ENCODE measurements at regions not wholly inside any gene's neighbourhood (a gene's known extent, or its start where the extent isn't known, plus 50 kb on each side); places are given as distances from the start of the nearest gene placed in this dataset.
"Not testable (repeated sequence)": the region's sequence is repeated elsewhere in the genome, so short reads cannot be mapped to it uniquely, and the experiment has no call there.

- no peak for DNase-seq
These were observed 295.2 kb downstream of the GATA3 start for GRCh38 chr10:8349610-8350249.

- no peak for DNase-seq
These were observed 295.9 kb downstream of the GATA3 start for GRCh38 chr10:8350250-8350967.

- DNase-seq: no peak
These were observed 297.9 kb downstream of the GATA3 start for GRCh38 chr10:8352171-8353075.

- no peak for DNase-seq
These were observed 301.8 kb downstream of the GATA3 start for GRCh38 chr10:8356283-8356682.

- no peak for DNase-seq
These were observed 305.0 kb downstream of the GATA3 start for GRCh38 chr10:8359467-8359866.

- DNase-seq: no peak
These were observed 305.9 kb downstream of the GATA3 start for GRCh38 chr10:8360365-8360764.

GRCh38 chr10:8360814-8361509, 306.5 kb downstream of the GATA3 start:
- no peak for DNase-seq

GRCh38 chr10:8361510-8361844, 307.0 kb downstream of the GATA3 start:
- no peak for DNase-seq

GRCh38 chr10:8365935-8366911, 311.7 kb downstream of the GATA3 start:
- no peak for DNase-seq

GRCh38 chr10:8367672-8368411, 313.4 kb downstream of the GATA3 start:
- not testable (repeated sequence) for DNase-seq

GRCh38 chr10:8369666-8370065, 315.2 kb downstream of the GATA3 start:
- no peak for DNase-seq

GRCh38 chr10:8374334-8374733, 319.8 kb downstream of the GATA3 start:
- no peak for DNase-seq

GRCh38 chr10:8375137-8375536, 320.6 kb downstream of the GATA3 start:
- DNase-seq: no peak

- no peak for DNase-seq
These were observed 323.9 kb downstream of the GATA3 start for GRCh38 chr10:8378198-8378983.

GRCh38 chr10:8379906-8380832, 325.7 kb downstream of the GATA3 start:
- DNase-seq: no peak

- DNase-seq: no peak
These were observed 326.5 kb downstream of the GATA3 start for GRCh38 chr10:8380833-8381496.

GRCh38 chr10:8386781-8387180, 332.3 kb downstream of the GATA3 start:
- DNase-seq: no peak

- no peak for DNase-seq
These were observed 335.1 kb downstream of the GATA3 start for GRCh38 chr10:8389630-8390029.

- DNase-seq: no peak
These were observed 337.7 kb downstream of the GATA3 start for GRCh38 chr10:8392216-8392615.

Data from NCI-H774 (cell line).